Brain microvascular endothelial cell (primary cell): ENCODE measurements at regions not wholly inside any gene's neighbourhood (a gene's known extent, or its start where the extent isn't known, plus 50 kb on each side); places are given as distances from the start of the nearest gene placed in this dataset.

ENCODE experiments used
- DNase-seq: peaks from one replicate; pipeline ENCODE4 v3.0.0-alpha.2; 2020
- H3K27ac ChIP-seq: fragments of 250-450 bp; sonication (Bioruptor Pico); 2 replicates; pipeline ENCODE4 v1.5.1; 2020; ENCODE audit warnings: mild to moderate bottlenecking, moderate library complexity
- H3K27me3 ChIP-seq: fragments of 250-450 bp; sonication (Bioruptor Pico); replicated peaks from 2 replicates; pipeline ENCODE4 v1.5.1; 2020; ENCODE audit warnings: mild to moderate bottlenecking
- H3K36me3 ChIP-seq: fragments of 250-450 bp; sonication (Bioruptor Pico); replicated peaks from 2 replicates; pipeline ENCODE4 v1.5.1; 2020; ENCODE audit warnings: mild to moderate bottlenecking
- H3K4me3 ChIP-seq: 2 replicates; pipeline ENCODE4 v1.5.1; 2011; ENCODE audit warnings: low read depth, mild to moderate bottlenecking, control low read depth, low read length, moderate library complexity
- CTCF ChIP-seq: IDR thresholded peaks from 2 replicates; pipeline ENCODE4 v1.5.1; 2011; ENCODE audit warnings: low read depth, mild to moderate bottlenecking, moderate library complexity, low read length, control low read depth, inconsistent platforms; ENCODE audit errors: missing control alignments
- in situ Hi-C: cut with HindIII; loops from 2 replicates; pipeline ENCODE4 v1.10.0; 2017; ENCODE audit warnings: low sequenced_read_pairs, low pct_ligation_motif_present

GRCh38 chr2:45256173-45256866 lies 247.1 kb upstream of the SIX2 start:
- no peak for DNase-seq

GRCh38 chr2:45255563-45255962 lies 246.3 kb upstream of the SIX2 start:
- Histone ChIP-seq H3K27ac (no peak overlapping the region), H3K27me3 (no peaks in the 10 kb centered on the region), H3K4me3 (no peak overlapping the region), H3K36me3 (no peaks in the 10 kb centered on the region)
- DNase-seq = no peak
- no peak for TF ChIP-seq CTCF
- in situ Hi-C loops = no loop called here

More at GRCh38 chr2:45256173-45256866, 247.1 kb upstream of the SIX2 start:
- no peak for TF ChIP-seq CTCF
- H3K27ac ChIP-seq = no peak overlapping the region
- in situ Hi-C loops = no loop called here
- no peak overlapping the region for H3K4me3 ChIP-seq
- no peaks in the 10 kb centered on the region for H3K27me3 ChIP-seq
- H3K36me3 ChIP-seq = no peaks in the 10 kb centered on the region

GRCh38 chr2:45254025-45254424 lies 244.8 kb upstream of the SIX2 start:
- H3K27me3 ChIP-seq = no peaks in the 10 kb centered on the region
- no peak for DNase-seq
- H3K27ac ChIP-seq = no peak overlapping the region
- TF ChIP-seq CTCF = no peak
- H3K4me3 ChIP-seq = no peak overlapping the region
- in situ Hi-C loops = no loop called here
- H3K36me3 ChIP-seq = no peaks in the 10 kb centered on the region

GRCh38 chr2:45253151-45253550 lies 243.9 kb upstream of the SIX2 start:
- DNase-seq = no peak
- in situ Hi-C loops = no loop called here
- Histone ChIP-seq H3K4me3 (no peak overlapping the region), H3K27ac (no peak overlapping the region), H3K27me3 (no peaks in the 10 kb centered on the region), H3K36me3 (no peaks in the 10 kb centered on the region)
- no peak for TF ChIP-seq CTCF

GRCh38 chr2:45250176-45250575 lies 240.9 kb upstream of the SIX2 start:
- no peaks in the 10 kb centered on the region for H3K27me3 ChIP-seq
- no peak for TF ChIP-seq CTCF
- no peak for DNase-seq
- no peak overlapping the region for H3K27ac ChIP-seq
- H3K4me3 ChIP-seq = no peak overlapping the region
- in situ Hi-C loops = no loop called here
- no peaks in the 10 kb centered on the region for H3K36me3 ChIP-seq

- Histone ChIP-seq H3K36me3 (no peaks in the 10 kb centered on the region), H3K27ac (no peak overlapping the region), H3K4me3 (no peak overlapping the region), H3K27me3 (no peaks in the 10 kb centered on the region)
- no peak for DNase-seq
- TF ChIP-seq CTCF = no peak
- in situ Hi-C loops = no loop called here
These were observed 239.0 kb upstream of the SIX2 start for GRCh38 chr2:45248214-45248613.
